ENCODE measurements at regions not wholly inside any gene's neighbourhood (a gene's known extent, or its start where the extent isn't known, plus 50 kb on each side); places are given as distances from the start of the nearest gene placed in this dataset.

DNA sequence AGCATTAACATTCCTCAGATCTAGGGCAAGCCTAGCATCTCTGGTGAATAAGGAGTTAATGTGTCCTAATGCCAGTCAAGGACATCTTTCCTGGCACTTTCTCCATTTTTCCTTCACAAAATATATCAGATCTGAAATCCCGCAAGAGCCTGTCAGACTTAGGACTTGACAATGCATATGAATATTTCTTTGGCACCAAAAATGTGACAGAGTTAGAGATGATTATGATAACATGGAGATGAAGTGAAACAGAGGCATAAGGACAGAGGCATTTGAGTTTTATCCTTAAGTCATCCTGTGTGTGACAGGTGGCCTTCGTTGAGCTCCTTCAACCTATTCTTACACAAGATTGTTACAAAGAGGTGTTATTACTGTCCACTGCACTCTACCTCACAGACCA, 388.0 kb downstream of the EMP1 start:
- no peak for TF ChIP-seq TCF7L2 (IDR thresholded peaks at IDR 0.05; ENCODE audit: low read depth, low read length)
- TF ChIP-seq POLR2AphosphoS5 (IDR thresholded peaks at IDR 0.05; ENCODE audit: low read depth, low read length), result no peak
- TF ChIP-seq, protein P1, sequence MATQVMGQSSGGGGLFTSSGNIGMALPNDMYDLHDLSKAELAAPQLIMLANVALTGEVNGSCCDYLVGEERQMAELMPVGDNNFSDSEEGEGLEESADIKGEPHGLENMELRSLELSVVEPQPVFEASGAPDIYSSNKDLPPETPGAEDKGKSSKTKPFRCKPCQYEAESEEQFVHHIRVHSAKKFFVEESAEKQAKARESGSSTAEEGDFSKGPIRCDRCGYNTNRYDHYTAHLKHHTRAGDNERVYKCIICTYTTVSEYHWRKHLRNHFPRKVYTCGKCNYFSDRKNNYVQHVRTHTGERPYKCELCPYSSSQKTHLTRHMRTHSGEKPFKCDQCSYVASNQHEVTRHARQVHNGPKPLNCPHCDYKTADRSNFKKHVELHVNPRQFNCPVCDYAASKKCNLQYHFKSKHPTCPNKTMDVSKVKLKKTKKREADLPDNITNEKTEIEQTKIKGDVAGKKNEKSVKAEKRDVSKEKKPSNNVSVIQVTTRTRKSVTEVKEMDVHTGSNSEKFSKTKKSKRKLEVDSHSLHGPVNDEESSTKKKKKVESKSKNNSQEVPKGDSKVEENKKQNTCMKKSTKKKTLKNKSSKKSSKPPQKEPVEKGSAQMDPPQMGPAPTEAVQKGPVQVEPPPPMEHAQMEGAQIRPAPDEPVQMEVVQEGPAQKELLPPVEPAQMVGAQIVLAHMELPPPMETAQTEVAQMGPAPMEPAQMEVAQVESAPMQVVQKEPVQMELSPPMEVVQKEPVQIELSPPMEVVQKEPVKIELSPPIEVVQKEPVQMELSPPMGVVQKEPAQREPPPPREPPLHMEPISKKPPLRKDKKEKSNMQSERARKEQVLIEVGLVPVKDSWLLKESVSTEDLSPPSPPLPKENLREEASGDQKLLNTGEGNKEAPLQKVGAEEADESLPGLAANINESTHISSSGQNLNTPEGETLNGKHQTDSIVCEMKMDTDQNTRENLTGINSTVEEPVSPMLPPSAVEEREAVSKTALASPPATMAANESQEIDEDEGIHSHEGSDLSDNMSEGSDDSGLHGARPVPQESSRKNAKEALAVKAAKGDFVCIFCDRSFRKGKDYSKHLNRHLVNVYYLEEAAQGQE (IDR thresholded peaks at IDR 0.05; ENCODE audit: insufficient read depth in 1 of 2, low read depth in 2 of 2, low read length in 1 of 2), result no peak
- TF ChIP-seq SIN3A (IDR thresholded peaks at IDR 0.05; ENCODE audit: borderline replicate concordance, insufficient read depth, low read depth, low read length), result no peak
- no peak for TF ChIP-seq CTCF (IDR thresholded peaks at IDR 0.05)
- H3K36me3 ChIP-seq (ENCODE audit: control insufficient read depth, insufficient read depth, low read length), result no peaks in the 10 kb centered on the region
- H3K27me3 ChIP-seq (ENCODE audit: control insufficient read depth, insufficient read depth, low read length), result no peaks in the 10 kb centered on the region
- no TSS peak for BruUV-seq (replicated peaks)
- no peak overlapping the region for H3K4me3 ChIP-seq (ENCODE audit: low read depth in 2 of 2, low read length in 2 of 2)
- no peaks in the 10 kb centered on the region for H3K4me1 ChIP-seq (ENCODE audit: control insufficient read depth, insufficient read depth, low read length)
- ChIA-PET POLR2A (no interaction called here), CTCF (no interaction called here)
- in situ Hi-C loops (cut with HindIII; ENCODE audit: low pct_unique_long_range_greater_than_20kb, low sequenced_read_pairs) (no loop called here), intact Hi-C loops (cut with micrococcal nuclease; ENCODE audit: unreplicated experiment) (no loop called here)
- no peaks in the 10 kb centered on the region for H3K9me3 ChIP-seq (ENCODE audit: control insufficient read depth, insufficient read depth, low read depth, low read length)
- H3K27ac ChIP-seq (ENCODE audit: low read length), result no peak overlapping the region
- ATAC-seq (no peak), DNase-seq (ENCODE audit: low read depth, low spot score) (no peak)

- Histone ChIP-seq H3K9me3 (ENCODE audit: control insufficient read depth, insufficient read depth, low read depth, low read length) (no peaks in the 10 kb centered on the region), H3K27ac (ENCODE audit: low read length) (no peak overlapping the region), H3K36me3 (ENCODE audit: control insufficient read depth, insufficient read depth, low read length) (no peaks in the 10 kb centered on the region), H3K4me3 (ENCODE audit: low read depth in 2 of 2, low read length in 2 of 2) (no peak overlapping the region), H3K4me1 (ENCODE audit: control insufficient read depth, insufficient read depth, low read length) (no peaks in the 10 kb centered on the region), H3K27me3 (ENCODE audit: control insufficient read depth, insufficient read depth, low read length) (no peaks in the 10 kb centered on the region)
- ChIA-PET CTCF (no interaction called here), POLR2A (no interaction called here)
- no TSS peak for BruUV-seq (replicated peaks)
- DNase-seq (ENCODE audit: low read depth, low spot score) (no peak), ATAC-seq (no peak)
- in situ Hi-C loops (cut with HindIII; ENCODE audit: low pct_unique_long_range_greater_than_20kb, low sequenced_read_pairs), result no loop called here
- no peak for TF ChIP-seq POLR2AphosphoS5 (IDR thresholded peaks at IDR 0.05; ENCODE audit: low read depth, low read length)
- intact Hi-C loops (cut with micrococcal nuclease; ENCODE audit: unreplicated experiment), result no loop called here
Observed at GRCh38 chr12:13583630-13584029, 387.1 kb downstream of the EMP1 start.

- intact Hi-C loops (cut with micrococcal nuclease; ENCODE audit: unreplicated experiment) (no loop called here), in situ Hi-C loops (cut with HindIII; ENCODE audit: low pct_unique_long_range_greater_than_20kb, low sequenced_read_pairs) (no loop called here)
- no TSS peak for BruUV-seq (replicated peaks)
- TF ChIP-seq, protein P1 (IDR thresholded peaks at IDR 0.05; ENCODE audit: insufficient read depth in 1 of 2, low read depth in 2 of 2, low read length in 1 of 2), result no peak
- TF ChIP-seq POLR2AphosphoS5 (IDR thresholded peaks at IDR 0.05; ENCODE audit: low read depth, low read length) (no peak), SIN3A (IDR thresholded peaks at IDR 0.05; ENCODE audit: borderline replicate concordance, insufficient read depth, low read depth, low read length) (no peak), CTCF (IDR thresholded peaks at IDR 0.05) (no peak), TCF7L2 (IDR thresholded peaks at IDR 0.05; ENCODE audit: low read depth, low read length) (no peak)
- DNase-seq (ENCODE audit: low read depth, low spot score) (no peak), ATAC-seq (no peak)
- CTCF ChIA-PET, result no interaction called here
- Histone ChIP-seq H3K27me3 (ENCODE audit: control insufficient read depth, insufficient read depth, low read length) (no peaks in the 10 kb centered on the region), H3K9me3 (ENCODE audit: control insufficient read depth, insufficient read depth, low read depth, low read length) (no peaks in the 10 kb centered on the region), H3K4me3 (ENCODE audit: low read depth in 2 of 2, low read length in 2 of 2) (no peak overlapping the region), H3K27ac (ENCODE audit: low read length) (no peak overlapping the region), H3K4me1 (ENCODE audit: control insufficient read depth, insufficient read depth, low read length) (no peaks in the 10 kb centered on the region), H3K36me3 (ENCODE audit: control insufficient read depth, insufficient read depth, low read length) (no peaks in the 10 kb centered on the region)
- POLR2A ChIA-PET, result interaction anchor here (0.6 kb wide), 1 partner anchor 271 kb away, joined by 4 read pairs; no protein-coding TSS in a partner anchor
Observed at GRCh38 chr12:13582421-13582820, 385.9 kb downstream of the EMP1 start.

Data from Panc1 (cell line).